ENCODE measurements at regions not wholly inside any gene's neighbourhood (a gene's known extent, or its start where the extent isn't known, plus 50 kb on each side); places are given as distances from the start of the nearest gene placed in this dataset.

GRCh38 chr12:115646210-115646609 lies 631.3 kb downstream of the MED13L start:
- Histone ChIP-seq H3K27ac (ENCODE audit: low read depth in 1 of 2, low read length in 2 of 2) (no peak overlapping the region), H3K36me3 (replicated peaks in 1 of 2; ENCODE audit: control insufficient read depth in 1 of 2, insufficient read depth in 2 of 2, low read length in 2 of 2) (no peaks in the 10 kb centered on the region), H3K4me3 (replicated peaks in 1 of 3; ENCODE audit: low read depth in 2 of 3, low read length in 3 of 3) (no peak overlapping the region), H4K20me1 (ENCODE audit: insufficient read depth, low read length) (no peaks in the 10 kb centered on the region), H3K27me3 (ENCODE audit: control insufficient read depth in 2 of 2, insufficient read depth in 2 of 2, low read length in 2 of 2) (peaks cover 0 to 2% of the 10 kb centered on the region in 2 donors), H3K4me1 (ENCODE audit: control insufficient read depth in 1 of 2, insufficient read depth in 2 of 2, low read length in 2 of 2) (no peaks in the 10 kb centered on the region), H3K9me3 (replicated peaks in 1 of 2; ENCODE audit: control insufficient read depth in 1 of 2, insufficient read depth in 1 of 2, low read length in 2 of 2) (no peaks in the 10 kb centered on the region), H3K4me2 (replicated peaks; ENCODE audit: extremely low read depth, low read length, poor library complexity, severe bottlenecking) (no peak overlapping the region), H3K79me2 (ENCODE audit: insufficient read depth, low read length) (no peaks in the 10 kb centered on the region), H2AFZ (ENCODE audit: insufficient read depth, low read depth, low read length, poor library complexity, severe bottlenecking) (no peak overlapping the region), H3K9ac (ENCODE audit: insufficient read depth, low read length, poor library complexity, severe bottlenecking) (no peak overlapping the region)
- Mint-ChIP-seq H3K36me3 (no peaks in the 10 kb centered on the region), H3K9me3 (peaks cover 0 to 5% (median 0%) of the 10 kb centered on the region in 7 donors), H3K4me1 (no peaks in the 10 kb centered on the region), H3K4me3 (no peak overlapping the region), H3K27ac (no peak overlapping the region), H3K27me3 (ENCODE audit: low read depth in 3 of 3) (peaks cover 0 to 4% (median 3%) of the 10 kb centered on the region in 3 donors)
- no peak for TF ChIP-seq CTCF (IDR thresholded peaks at IDR 0.05)
- DNase-seq, result no peak
- intact Hi-C loops (cut with micrococcal nuclease), result no loop called here
- WGBS (ENCODE audit: insufficient coverage), result no CpG with 5 or more reads among the region's 2 CpGs

GRCh38 chr12:115640929-115641328 lies 636.6 kb downstream of the MED13L start:
- Histone ChIP-seq H4K20me1 (ENCODE audit: insufficient read depth, low read length) (no peaks in the 10 kb centered on the region), H3K36me3 (replicated peaks in 1 of 2; ENCODE audit: control insufficient read depth in 1 of 2, insufficient read depth in 2 of 2, low read length in 2 of 2) (no peaks in the 10 kb centered on the region), H3K9me3 (replicated peaks in 1 of 2; ENCODE audit: control insufficient read depth in 1 of 2, insufficient read depth in 1 of 2, low read length in 2 of 2) (no peaks in the 10 kb centered on the region), H3K27me3 (ENCODE audit: control insufficient read depth in 2 of 2, insufficient read depth in 2 of 2, low read length in 2 of 2) (peaks cover 2 to 3% of the 10 kb centered on the region in 2 donors), H3K4me2 (replicated peaks; ENCODE audit: extremely low read depth, low read length, poor library complexity, severe bottlenecking) (no peak overlapping the region), H3K27ac (ENCODE audit: low read depth in 1 of 2, low read length in 2 of 2) (no peak overlapping the region), H3K4me3 (replicated peaks in 1 of 3; ENCODE audit: low read depth in 2 of 3, low read length in 3 of 3) (no peak overlapping the region), H3K4me1 (ENCODE audit: control insufficient read depth in 1 of 2, insufficient read depth in 2 of 2, low read length in 2 of 2) (no peaks in the 10 kb centered on the region), H3K9ac (ENCODE audit: insufficient read depth, low read length, poor library complexity, severe bottlenecking) (no peak overlapping the region), H3K79me2 (ENCODE audit: insufficient read depth, low read length) (no peaks in the 10 kb centered on the region), H2AFZ (ENCODE audit: insufficient read depth, low read depth, low read length, poor library complexity, severe bottlenecking) (no peak overlapping the region)
- Mint-ChIP-seq H3K36me3 (no peaks in the 10 kb centered on the region), H3K27me3 (ENCODE audit: low read depth in 3 of 3) (peaks cover 5 to 16% (median 6%) of the 10 kb centered on the region in 3 donors), H3K9me3 (peaks cover 0 to 2% (median 0%) of the 10 kb centered on the region in 7 donors), H3K27ac (no peak overlapping the region), H3K4me3 (no peak overlapping the region), H3K4me1 (no peaks in the 10 kb centered on the region)
- no CpG with 5 or more reads among the region's 2 CpGs for WGBS (ENCODE audit: insufficient coverage)
- TF ChIP-seq CTCF (IDR thresholded peaks at IDR 0.05), result no peak
- DNase-seq, result no peak
- intact Hi-C loops (cut with micrococcal nuclease), result no loop called here
